GM18498 (cell line): ENCODE measurements at regions not wholly inside any gene's neighbourhood (a gene's known extent, or its start where the extent isn't known, plus 50 kb on each side); places are given as distances from the start of the nearest gene placed in this dataset.
"Not testable (repeated sequence)": the region's sequence is repeated elsewhere in the genome, so short reads cannot be mapped to it uniquely, and the experiment has no call there.

Experiments used
- ATAC-seq: cut with Tn5 transposase; IDR thresholded peaks from one replicate; pipeline ENCODE4 v1.9.1; 2021; ENCODE audit warnings: mild to moderate bottlenecking, moderate library complexity; ENCODE audit not compliant: unreplicated experiment

DNA sequence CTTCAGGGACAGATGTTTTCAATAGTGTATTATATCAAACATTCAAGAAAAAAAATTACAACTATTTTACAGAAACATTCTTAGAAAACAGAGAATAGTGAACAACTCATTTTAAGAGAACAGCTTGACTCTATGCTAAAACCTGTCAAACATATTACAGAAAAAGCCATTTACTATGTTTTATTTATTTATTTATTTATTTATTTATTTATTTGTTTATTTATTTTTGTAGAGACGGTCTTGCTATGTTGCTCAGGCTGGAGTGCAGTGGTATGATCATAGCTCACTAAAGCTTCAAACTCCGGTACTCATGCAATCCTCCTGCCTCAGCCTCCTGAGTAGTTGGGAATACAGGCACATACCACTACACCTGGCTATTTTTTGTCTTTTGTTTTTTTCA, 317.9 kb upstream of the HTR1E start:
- no peak for ATAC-seq

DNA sequence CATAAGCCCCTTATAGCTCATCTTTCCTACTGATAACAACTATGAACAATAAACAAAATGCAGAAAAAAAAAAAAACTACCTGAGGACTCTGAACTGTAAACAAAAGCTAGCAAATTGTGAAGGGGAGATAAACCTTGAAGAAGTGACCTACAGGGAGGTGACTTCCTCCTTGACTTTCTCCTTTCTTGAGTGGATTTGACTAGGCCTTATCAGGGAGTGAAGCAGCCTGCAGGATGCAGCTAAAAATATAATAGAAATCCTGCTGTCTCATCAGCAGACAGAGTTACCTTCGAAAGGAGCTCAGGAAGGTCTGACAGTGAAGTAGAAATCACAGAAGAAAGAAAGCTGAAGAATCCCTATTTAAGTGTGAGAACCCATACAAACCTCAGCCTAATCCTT, 322.0 kb upstream of the HTR1E start:
- no peak for ATAC-seq

DNA sequence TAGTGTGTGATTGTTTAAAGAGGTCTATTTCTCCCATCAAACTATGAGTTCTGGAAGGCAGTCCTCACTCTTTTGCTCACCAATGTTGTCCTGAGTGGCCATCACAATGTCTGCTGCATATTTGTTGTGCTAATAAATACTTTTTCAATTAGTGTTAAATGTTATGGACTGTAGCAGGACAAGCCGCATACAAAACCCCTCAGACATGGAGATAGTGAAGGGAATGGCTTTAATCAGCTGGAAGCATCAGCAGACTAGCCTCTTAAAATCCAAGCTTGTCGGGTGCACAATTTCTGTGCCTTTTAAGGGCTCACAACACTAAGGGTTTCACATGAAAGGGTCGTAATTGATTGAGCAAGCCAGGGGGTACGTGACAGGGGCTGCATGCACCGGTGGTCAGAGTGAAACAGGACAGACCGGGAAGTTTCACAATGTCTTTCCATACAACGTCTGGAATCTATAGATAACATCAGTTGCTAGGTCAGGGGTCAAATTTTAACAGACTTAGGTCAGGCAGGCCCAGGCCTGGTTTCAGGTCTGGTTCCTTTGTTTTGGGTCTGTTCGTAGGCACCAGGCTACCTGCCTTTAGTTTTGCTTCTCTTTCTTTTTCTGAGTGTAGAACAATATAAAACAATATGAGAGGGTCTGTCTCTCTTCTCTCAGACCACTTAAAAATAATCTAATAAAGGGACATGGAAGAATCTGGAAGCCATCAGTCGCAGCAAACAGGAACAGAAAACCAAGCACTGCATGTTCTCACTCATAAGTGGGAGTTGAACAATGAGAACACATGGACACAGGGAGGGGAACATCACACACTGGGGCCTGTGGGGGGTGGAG, 327.6 kb upstream of the HTR1E start:
- ATAC-seq, result no peak

GRCh38 chr6:86603364-86603763, 334.0 kb upstream of the HTR1E start:
- ATAC-seq, result not testable (repeated sequence)

DNA sequence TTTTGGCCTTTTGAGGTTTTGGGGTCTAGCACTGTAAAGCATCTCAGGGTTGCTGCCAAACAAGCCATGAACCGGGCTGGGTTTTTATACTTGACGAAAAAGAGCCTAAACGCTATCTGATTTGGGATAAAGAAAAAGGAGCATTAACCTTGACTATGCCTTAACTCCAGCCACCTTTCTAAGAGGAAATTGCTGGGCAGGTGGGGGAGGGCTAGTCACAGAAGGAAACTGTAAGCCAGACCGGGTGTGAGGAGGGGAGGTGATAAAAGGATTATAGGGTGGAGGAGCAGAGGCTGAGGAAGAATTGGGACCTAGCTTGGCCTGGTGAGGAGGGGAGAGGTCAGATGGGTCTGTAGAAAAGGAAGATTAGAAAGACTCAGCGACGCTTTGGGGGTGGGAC, 335.2 kb upstream of the HTR1E start:
- not testable (repeated sequence) for ATAC-seq

- ATAC-seq, result not testable (repeated sequence)
These were observed 338.4 kb upstream of the HTR1E start for GRCh38 chr6:86598969-86599368.

DNA sequence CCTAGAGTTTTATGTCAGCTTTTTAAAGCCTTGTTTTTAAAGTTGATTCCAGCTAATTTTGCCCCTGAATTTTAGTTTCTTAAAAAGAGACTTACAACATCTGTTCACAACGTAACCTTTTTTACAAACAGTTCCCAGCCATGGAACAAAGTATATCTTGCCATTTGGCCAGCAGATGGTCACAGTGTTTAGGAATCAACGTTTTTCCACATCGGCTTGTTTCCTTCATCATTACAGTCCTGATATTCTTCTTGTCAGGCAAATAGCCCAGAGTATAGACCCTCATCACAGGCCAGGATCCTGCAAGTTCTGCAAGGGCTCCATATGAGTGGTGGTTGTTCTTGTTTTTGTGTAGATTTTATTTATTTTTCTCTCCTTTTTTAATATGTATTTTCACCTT, 341.7 kb upstream of the HTR1E start:
- ATAC-seq, result no peak

- ATAC-seq, result no peak
These were observed 351.1 kb upstream of the HTR1E start for GRCh38 chr6:86586195-86586594.

DNA sequence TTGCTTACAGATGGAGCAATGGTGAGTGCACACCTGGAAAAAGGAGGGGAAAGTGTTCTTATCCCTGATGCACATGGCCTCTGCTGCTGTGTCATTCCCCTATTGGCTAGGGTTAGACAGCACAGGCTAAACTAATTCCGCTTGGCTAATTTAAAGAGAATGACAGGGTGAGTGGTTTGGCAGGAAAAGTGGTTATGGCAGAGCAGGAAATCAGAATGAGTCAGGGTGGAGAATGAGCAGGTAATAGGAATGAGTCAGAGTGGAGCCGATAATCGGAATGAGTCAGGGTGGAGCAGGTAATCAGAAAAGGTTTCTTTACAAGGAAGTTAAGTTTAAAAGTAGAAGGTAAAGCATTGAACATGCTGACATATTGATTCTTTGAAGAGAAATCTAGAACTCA, 355.5 kb upstream of the HTR1E start:
- ATAC-seq, result no peak

DNA sequence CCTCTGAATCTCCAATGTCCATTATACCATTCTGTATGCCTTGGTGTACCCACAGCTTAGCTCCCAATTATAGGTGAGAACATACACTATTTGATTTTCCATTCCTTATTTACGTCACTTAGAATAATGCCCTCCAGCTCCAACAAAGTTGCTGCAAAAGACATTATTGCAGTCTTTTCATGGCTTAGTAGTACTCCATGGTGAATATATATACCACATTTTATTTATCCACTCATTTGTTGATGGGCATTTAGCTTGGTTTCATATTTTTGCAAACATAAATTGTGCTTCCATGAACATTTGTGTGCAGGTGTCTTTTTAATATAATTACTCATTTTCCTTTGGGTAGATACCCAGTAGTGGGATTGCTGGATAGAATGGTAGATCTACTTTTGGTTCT, 374.1 kb upstream of the HTR1E start:
- no peak for ATAC-seq

DNA sequence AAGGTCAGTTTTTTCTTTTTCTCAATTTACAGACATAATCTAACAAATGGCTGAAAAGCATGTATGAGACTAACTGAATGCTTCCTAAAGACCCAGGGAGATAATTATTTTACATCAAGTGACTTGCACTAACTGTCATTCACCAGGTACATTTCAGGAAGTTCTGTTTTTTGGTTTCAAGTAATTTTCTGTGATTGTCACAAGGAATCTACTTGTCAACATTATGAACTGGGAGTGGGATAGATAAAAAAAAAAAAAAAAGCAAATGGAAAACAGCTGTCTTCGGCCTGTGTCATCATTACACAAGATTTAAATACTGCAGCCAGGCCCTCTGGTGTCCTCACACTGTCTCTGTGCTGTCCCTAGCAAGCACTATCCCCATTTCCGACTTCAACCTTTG, 379.0 kb upstream of the HTR1E start:
- no peak for ATAC-seq

- ATAC-seq, result no peak
These were observed 400.0 kb upstream of the HTR1E start for GRCh38 chr6:86537292-86537861.

DNA sequence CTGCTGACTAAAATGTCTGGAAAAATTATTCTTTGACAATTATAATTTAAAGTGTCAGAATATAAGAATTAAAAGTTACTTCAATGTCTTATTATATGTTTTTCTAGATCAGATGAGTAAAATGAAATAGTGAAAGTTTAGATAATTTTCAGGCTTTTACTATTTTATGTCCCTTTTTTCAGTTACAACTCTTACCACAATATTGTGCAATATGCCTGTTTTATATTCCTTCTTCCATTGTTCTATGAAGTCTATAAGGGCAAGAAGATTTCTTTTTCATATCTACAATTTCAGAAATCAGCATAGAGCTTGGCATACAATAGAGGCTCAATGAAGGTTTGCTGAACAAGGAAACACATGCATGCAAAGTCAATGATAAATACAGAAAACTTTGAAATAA, 401.2 kb upstream of the HTR1E start:
- no peak for ATAC-seq

DNA sequence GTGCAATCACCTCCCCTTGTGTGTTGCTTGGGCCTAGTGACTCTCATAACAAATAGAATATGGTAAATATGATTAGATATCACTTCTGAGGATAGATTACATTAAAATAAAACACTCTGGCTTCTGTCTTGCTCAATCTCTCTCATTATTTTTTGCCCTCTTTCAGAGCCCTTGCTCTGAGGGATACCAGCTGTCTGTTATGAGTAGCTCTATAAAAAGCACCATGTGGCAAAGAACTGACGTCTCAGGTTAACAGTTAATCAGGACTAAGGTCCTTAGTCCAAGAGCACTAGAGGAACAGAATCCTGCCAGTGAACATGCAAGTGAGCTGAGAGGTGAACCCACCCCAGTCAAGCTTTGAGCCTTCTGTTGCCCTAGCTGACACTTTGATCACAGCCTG, 402.2 kb upstream of the HTR1E start:
- ATAC-seq, result no peak

DNA sequence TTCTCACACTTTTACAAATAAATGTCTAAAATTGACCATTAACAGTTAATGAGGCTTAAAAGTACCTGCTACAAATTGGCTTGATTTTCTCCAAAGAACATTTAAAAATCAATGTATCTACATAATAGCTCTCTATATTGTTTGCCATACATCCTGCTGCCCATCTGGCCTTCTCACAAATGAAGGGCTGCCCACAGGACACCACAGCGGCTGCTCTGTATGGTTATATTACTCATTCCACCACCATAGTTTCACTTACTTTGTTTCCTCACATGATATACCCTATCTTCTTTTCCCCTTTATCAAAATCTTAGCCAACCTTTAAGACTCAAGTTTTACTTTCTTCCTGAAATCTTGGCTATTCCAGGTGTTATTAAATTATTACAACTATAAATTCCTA, 407.7 kb upstream of the HTR1E start:
- ATAC-seq, result no peak

- ATAC-seq, result no peak
These were observed 411.1 kb upstream of the HTR1E start for GRCh38 chr6:86526238-86526637.

- ATAC-seq, result no peak
These were observed 421.2 kb upstream of the HTR1E start for GRCh38 chr6:86516087-86516486.

DNA sequence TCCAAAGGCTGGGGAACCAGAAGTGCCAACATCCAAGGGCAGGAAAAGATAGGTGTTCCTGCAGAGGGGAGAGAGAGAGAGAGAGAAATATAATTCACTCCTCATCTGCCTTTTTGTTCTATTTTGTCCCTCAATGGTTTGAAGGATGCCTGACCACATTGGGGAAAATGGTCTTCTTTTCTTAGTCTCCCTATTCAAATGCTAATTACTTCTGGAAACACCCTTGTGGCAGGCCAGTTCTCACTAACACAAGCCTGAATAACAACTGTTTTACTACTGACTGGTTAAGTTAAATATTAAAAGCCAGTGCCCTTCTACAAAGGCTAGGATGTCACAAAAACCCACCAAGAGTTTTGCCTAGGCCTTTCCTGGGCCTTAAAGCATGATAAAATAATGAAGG, 425.4 kb upstream of the HTR1E start:
- no peak for ATAC-seq

DNA sequence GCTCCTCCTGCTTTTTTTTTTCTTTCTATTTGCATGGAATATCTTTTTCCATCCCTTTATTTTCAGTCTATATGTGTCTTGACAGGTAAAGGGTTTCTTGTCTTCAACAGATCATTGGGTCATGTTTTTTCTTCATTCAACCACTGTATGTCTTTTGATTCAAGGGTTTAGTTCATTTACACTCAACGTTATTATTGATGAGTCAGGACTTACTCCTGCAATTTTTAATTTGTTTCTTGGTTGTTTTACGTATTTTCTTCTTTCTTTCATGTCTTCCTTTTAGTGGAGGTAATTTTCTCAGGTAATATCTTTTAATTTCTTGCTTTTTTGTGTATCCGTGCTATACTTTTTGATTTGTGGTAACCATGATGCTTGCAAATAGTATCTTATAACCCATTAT, 429.1 kb upstream of the HTR1E start:
- no peak for ATAC-seq

DNA sequence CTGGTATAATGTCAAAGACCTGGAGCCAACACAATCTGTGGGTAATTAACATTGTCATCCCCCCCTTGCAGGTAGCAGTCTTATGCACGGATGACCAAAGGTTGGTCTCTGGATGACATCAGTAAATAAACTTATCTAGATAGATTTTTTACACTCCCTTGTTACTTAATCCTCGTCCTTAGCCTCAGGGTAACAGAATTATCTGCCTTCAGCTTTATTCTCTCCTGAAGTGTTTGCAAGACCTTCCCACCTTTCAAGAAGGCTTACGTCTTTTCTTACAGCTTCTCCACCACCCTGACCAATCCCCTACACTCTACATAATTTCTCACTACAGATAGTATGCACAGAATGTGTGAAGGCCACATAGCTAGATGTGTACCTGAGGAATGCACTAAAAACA, 434.8 kb upstream of the HTR1E start:
- no peak for ATAC-seq

DNA sequence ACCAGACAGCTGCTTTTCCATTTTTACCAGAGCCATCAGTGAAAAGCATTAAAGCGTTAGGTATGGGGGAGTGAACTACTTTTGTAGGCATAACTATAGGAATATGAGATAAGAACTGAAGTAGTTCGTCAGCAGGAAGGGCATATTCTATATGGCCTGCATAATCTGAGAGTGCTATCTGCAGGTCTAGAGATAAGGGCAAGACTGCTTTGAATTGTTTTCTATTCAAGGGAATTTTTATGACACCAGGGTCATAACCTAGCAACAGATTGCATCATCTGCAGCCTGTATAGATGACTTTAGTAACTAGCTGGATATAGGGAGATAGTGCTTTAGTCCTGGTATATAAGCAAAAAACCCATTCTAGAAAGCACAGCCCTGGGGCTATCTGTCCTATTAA, 437.3 kb upstream of the HTR1E start:
- no peak for ATAC-seq

DNA sequence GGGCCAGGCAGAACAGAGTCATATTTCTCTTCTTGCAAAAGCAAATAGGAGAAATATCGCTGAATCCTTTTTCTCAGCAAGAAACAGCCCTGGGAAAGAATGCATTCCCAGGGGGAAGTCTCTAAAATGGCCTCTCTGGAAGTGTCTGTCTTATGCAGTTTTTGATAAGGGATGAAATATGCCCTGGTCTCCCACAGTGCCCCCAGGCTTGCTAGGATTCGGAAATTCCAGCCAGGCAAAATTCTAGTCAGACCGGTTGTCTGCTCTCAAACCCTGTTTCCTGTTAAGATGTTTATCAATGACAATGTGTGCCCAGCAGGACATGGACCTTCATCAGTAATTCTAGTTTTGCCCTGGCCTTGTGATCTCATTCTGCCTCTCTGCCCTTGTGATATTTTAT, 448.3 kb upstream of the HTR1E start:
- ATAC-seq, result not testable (repeated sequence)
